Fibroblast of skin of right quadriceps (primary cell): ENCODE measurements at regions not wholly inside any gene's neighbourhood (a gene's known extent, or its start where the extent isn't known, plus 50 kb on each side); places are given as distances from the start of the nearest gene placed in this dataset.
A peak's percentile ranks its signal among the peaks of the same experiment; 100 is the strongest.

ENCODE experiments used
- DNase-seq: peaks from one replicate; pipeline ENCODE4 v3.0.0-alpha.2; 2013

GRCh38 chr5:93158841-93159240 is 422.2 kb downstream of the NR2F1-AS1 start:
- no peak for DNase-seq

DNA sequence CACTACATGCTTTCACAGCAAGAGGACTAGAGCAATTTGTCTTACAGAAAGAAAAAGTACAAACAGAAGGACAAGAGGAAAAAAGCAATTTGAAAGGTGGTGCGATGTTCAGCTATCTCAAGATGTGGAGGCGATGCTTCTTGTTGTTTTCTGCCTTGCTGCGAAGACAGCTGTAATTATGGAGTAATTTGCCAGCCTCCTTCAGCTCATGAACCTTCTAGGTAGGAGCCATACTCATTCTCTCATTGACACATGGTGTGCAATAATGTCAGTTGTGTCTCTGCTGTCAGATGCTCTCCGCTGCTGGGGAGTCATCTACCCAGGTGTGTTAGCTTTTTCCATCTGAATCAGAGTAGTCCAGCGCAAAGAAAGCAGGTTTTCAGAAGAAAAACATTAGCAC is 424.5 kb downstream of the NR2F1-AS1 start:
- no peak for DNase-seq

- no peak for DNase-seq
These were observed 426.5 kb downstream of the NR2F1-AS1 start for GRCh38 chr5:93154535-93154934.

GRCh38 chr5:93153461-93153860 is 427.6 kb downstream of the NR2F1-AS1 start:
- DNase-seq: no peak

- DNase-seq: no peak
These were observed 429.1 kb downstream of the NR2F1-AS1 start for GRCh38 chr5:93151896-93152295.

DNA sequence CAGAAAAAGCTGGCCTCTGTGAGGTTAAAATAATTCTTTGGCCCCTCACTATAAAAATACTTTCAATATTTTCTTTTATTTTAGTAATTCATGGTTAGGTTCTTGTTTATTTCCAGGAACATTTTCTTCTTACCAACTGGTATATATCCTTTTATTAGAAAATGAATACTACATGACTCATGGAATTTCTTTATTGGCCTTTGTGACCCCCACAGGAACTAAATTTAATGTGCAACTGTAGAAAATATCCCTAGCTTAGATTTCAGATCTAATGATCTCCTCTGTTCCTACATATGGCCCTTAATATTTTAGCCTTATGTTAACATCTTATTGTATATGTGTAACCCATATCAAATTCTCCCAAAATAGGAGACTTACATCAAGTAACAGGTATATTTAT is 429.9 kb downstream of the NR2F1-AS1 start:
- DNase-seq: peak; percentile 34

- DNase-seq: no peak
These were observed 430.6 kb downstream of the NR2F1-AS1 start for GRCh38 chr5:93150311-93151012.

DNA sequence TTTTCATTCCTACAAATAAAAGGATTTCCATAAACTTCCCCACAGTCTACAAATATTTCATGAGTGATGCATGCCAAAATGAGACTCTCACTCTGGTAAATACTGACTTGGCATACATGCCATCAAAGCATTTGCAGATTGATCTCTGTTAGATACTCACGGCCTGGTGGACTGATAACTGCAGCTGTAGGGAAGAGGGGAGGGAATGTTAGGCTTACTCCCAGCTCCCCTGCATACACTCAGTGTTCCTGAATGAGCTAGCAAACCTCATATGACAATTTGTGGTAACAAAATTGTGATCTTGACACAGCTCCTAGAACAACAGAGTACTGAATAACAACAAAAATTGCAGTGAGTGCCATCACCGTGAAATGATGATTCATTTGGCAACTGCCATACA is 435.3 kb downstream of the NR2F1-AS1 start:
- no peak for DNase-seq

- DNase-seq: no peak
These were observed 436.0 kb downstream of the NR2F1-AS1 start for GRCh38 chr5:93145019-93145418.

DNA sequence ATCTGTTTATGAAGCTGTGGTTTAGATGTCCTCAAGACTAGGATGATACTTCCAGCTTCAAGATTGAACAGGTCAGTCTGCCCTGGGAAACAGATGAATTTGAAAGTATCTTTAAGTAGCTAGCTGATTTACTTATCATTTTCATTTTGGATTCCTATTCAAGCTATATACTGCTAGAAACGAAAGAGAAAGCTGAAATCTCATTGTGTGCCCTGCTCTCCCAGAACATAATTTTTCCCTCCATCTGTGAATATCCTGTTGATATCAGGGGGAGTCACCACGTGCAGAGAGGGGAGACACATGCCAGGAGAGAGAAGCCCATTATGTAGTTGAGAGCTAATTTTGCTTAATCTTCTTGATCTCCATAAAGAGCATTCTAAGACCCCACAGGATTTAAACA is 439.1 kb downstream of the NR2F1-AS1 start:
- no peak for DNase-seq

DNA sequence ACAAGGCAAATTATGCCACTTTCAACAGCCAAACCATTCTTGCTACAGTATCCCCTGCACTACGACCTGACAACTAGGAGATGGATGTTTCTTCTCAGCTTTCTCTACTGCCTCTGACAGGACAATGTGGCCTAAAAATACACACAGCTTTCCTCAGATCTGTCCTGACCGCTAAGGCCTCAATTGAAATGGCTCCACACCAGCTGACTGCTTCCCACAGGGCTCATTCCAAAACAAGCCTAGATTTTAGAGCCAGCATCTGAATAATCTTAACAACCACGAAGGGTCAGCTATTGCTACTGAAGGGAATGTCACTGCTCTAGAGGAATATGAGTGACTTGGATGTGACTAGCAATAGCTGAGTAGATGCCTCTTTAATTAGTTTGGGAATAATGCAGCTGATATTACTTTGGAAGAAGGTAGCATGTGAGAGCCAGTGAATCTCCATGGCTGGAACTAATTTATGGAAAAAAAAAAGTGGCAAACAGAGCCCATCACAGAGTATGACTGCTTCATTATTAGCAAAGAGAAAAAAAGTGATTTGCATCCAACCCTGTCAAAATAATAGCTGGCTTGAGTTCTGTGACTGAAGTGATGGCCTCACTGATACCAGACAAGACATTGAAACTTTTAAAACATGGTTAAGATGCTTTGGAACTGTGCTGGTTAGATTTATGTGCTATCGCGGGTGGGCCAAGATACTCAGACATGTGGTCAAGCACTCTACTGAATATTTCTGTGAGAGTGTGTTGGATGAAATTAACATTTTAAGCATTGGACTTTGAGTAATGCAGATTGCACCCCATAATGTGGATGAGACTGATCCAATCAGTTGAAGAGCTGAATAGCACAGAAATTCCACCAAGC is 450.2 kb downstream of the NR2F1-AS1 start:
- no peak for DNase-seq

DNA sequence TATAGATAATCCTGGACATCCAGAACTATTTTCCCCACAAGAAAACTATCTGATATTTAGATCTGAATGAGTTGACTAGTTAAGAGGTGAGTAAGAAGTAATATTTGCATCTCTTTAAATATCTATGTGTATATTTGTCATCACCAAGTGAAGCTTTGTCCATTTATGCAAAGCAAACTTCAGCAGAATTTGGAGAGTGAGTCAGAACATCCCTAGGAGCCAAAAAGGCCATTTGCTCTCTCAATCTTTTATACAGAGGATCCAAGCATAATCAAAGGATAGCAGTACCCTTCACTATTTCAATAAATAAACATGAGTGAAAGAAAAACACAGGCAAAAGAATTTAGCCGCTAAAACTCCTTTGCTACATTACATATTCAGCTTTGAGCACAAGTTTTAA is 454.4 kb downstream of the NR2F1-AS1 start:
- DNase-seq: peak; percentile 34

DNA sequence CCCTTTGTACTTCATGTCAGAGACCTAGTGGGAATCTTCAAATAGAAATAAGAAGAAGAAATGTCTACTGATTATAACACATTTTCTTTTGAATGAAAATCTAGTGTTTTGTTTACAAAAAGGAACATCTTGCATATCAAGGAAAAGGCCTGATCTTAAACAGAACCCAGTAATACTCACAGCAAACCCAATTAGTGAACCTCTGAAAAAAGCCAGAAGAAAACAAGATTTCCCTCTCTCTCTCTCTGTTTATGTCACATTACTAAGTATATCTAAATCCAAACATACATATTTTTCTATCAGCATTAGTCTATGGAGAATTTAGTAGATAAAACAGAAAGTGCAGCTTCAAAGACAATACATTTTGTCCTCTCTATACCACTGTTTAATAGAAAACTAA is 457.9 kb downstream of the NR2F1-AS1 start:
- no peak for DNase-seq

DNA sequence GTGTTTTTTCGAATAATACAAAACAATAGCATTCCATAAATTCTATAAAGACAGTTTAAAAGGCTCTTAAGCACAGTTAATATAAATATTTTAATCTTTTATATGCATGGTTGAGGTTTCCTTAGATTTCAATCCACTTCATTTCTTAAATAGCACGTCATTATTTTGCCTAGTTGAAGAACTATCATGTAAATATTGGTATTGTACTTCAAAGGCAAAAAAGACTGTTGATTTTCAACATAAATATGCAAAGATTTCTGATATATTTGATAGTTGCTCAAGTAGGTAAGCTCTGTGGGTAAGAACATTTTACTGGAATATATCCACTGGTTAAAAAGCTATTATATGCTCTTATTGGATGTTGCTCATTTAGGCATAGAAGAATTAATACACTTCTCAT is 458.6 kb downstream of the NR2F1-AS1 start:
- no peak for DNase-seq

- no peak for DNase-seq
These were observed 460.2 kb downstream of the NR2F1-AS1 start for GRCh38 chr5:93120771-93121170.

DNA sequence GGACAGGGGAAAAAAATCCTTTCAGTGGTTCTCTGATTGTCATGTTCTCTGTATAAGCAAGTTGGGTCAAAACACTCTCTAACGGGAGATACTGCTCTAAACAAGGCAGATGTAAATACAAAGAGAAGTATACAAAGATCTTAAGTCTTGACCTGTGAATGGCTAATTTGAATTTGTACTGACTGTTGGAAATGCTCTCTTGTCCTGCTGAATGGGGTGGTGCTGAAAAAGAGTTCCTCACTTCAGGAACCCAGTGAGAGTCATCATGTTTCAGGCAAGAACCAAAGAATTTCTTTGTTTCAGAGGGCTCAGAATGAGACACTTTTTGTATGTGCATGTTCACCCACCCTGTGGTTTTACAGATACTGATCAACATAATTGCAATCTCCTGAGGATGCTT is 461.0 kb downstream of the NR2F1-AS1 start:
- DNase-seq: no peak

GRCh38 chr5:93117751-93118531 is 463.1 kb downstream of the NR2F1-AS1 start:
- no peak for DNase-seq

DNA sequence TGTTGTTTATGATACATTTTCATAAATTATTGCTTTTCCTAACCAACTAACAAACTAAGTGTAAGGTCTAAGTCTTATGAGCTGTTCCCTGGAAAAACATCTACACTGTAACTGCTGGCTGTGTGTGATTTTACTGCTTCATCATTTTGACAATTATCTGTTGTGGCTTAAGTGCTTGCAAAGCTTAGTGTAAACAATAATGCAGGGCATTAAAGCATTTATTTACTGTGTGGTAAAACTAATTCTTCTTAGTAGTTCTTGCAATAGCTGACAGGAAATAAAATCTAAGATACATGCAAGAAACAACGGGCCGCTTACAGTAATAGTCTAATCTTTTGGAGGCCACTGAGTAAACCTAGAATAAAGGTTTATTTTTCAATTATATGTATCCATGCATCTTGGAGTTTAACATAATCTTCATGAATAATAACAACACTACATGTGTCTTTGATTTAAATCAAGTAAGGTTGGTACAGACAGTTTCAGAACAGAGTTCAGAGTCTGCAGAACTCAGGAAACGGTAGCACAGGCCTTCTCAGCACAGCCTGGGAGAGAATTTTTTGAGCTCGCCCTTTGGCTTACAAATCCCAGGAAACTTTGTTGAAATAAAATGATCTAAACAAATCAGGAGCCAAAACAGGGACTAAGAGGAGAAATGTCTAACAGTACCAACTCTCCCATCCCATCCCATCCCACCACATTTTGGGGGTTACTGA is 473.1 kb downstream of the NR2F1-AS1 start:
- no peak for DNase-seq

DNA sequence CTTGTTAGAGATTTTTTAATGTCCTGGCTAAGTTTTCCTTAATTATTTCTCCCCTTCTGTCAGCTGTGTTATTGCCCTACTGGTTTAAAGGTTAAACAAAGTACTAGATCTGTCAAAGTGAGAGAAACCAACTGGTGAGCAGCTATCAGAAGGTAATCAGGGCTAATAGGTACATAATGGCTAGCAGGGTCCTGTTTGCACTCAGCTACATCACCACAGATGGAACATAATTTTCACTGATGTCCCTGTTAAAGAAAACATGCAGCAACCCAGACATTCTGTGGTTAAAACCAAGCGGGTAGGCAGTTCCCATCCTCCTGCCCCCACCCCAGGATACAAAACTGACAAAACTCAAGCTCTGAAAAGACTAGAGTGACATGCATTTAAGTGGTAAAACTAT is 473.9 kb downstream of the NR2F1-AS1 start:
- DNase-seq: no peak

DNA sequence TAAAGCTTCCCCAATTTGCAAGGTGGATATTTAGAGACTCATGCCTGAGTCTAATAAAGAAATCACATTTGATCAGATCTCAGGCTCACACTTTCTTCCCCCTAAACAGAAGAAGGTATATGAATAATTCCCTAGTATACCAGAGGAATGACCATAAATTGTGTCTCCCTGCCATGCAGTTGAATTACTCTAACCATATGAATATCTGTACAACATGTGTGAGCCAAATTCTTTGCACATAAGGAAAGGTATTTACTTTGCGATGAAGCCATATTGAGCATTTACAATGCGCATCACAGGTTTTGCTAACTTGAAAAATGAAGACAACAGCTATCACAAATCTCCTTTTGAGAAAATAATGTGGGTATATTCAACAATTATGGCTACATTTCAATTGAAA is 479.4 kb downstream of the NR2F1-AS1 start:
- DNase-seq: no peak

DNA sequence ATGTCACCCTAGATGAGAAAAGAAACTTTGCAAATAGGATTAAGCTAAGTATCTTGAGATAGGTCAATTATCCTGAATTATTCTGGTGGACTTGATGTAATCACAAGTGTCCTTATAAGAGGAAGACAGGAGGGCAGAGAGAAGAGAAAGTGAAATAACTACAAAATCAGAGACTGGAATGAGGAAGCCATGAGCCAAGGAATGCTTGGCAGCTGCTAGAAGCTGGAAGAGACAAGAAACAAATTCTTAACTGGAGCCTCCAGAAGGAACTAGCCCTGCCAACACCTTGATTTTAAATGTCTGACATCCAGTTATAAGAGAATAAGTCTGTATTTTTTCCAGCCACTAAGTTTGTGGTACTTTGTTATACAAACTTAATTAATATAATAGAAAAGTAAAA is 480.0 kb downstream of the NR2F1-AS1 start:
- DNase-seq: no peak

- DNase-seq: peak; percentile 48
These were observed 480.6 kb downstream of the NR2F1-AS1 start for GRCh38 chr5:93100428-93100827.

- peak; percentile 10 for DNase-seq
These were observed 481.1 kb downstream of the NR2F1-AS1 start for GRCh38 chr5:93099902-93100347.
